Uterus (tissue), 3 donors: ENCODE measurements at regions not wholly inside any gene's neighbourhood (a gene's known extent, or its start where the extent isn't known, plus 50 kb on each side); places are given as distances from the start of the nearest gene placed in this dataset.

Source experiments
- DNase-seq, 2 donors: peaks; one replicate each; pipeline ENCODE4 v3.0.0-alpha.2; 2019 to 2020
- H3K27ac ChIP-seq, 2 donors: fragments of 200-600 bp; sonication (generic); 1 replicate in 1 of 2; 2 replicates in 1 of 2; pipeline ENCODE4 v1.5.1; 2016 to 2018
- H3K27me3 ChIP-seq, 2 donors: fragments of 200-600 bp; sonication (generic); one replicate each; pipeline ENCODE4 v1.5.1; 2018 to 2019; ENCODE audit warnings: control low read depth in 1 of 2
- H3K36me3 ChIP-seq, 2 donors: fragments of 200-600 bp; sonication (generic); one replicate each; pipeline ENCODE4 v1.5.1; 2019; ENCODE audit warnings: control low read depth in 1 of 2
- H3K4me1 ChIP-seq, 2 donors: fragments of 200-600 bp; sonication (generic); one replicate each; pipeline ENCODE4 v1.5.1; 2018 to 2019; ENCODE audit warnings: control low read depth in 1 of 2
- H3K4me3 ChIP-seq, 2 donors: fragments of 200-600 bp; sonication (generic); 1 replicate in 1 of 2; 2 replicates in 1 of 2; pipeline ENCODE4 v1.5.1; 2018 to 2019; ENCODE audit warnings: mild to moderate bottlenecking in 1 of 2
- H3K9me3 ChIP-seq, 2 donors: fragments of 200-600 bp; sonication (generic); one replicate each; pipeline ENCODE4 v1.5.1; 2019; ENCODE audit warnings: control low read depth in 1 of 2
- CTCF ChIP-seq, 4 experiments: fragments of 200-600 bp in 2 of 4; fragments of 450-650 bp in 2 of 4; sonication (generic) in 2 of 4; IDR thresholded peaks; one replicate each; pipeline ENCODE4 v1.5.1; 2016 to 2019; ENCODE audit warnings: antibody characterized with exemption in 4 of 4, mild to moderate bottlenecking in 2 of 4, moderate library complexity in 1 of 4
- POLR2A ChIP-seq, 2 donors: fragments of 450-650 bp; IDR thresholded peaks; one replicate each; pipeline ENCODE4 v1.6.1; 2016; ENCODE audit warnings: antibody characterized with exemption in 2 of 2, mild to moderate bottlenecking in 1 of 2, moderate library complexity in 1 of 2
- intact Hi-C: fragments of 100-400 bp; cut with DNase I; formaldehyde crosslinking; loops from one replicate; pipeline ENCODE4 v1.15.1; 2023; ENCODE audit warnings: low total_unique reads
- donor health status: DM: yes; HTN: yes; CAD: no.

- no peaks in the 10 kb centered on the region for H3K27me3 ChIP-seq
- TF ChIP-seq POLR2A (IDR thresholded peaks at IDR 0.05) (no peak), CTCF (IDR thresholded peaks at IDR 0.05) (no peak)
- intact Hi-C loops: no loop called here
- no peak overlapping the region for H3K27ac ChIP-seq
- no peaks in the 10 kb centered on the region for H3K36me3 ChIP-seq
- H3K4me3 ChIP-seq: no peak overlapping the region
- no peaks in the 10 kb centered on the region for H3K4me1 ChIP-seq
- no peak for DNase-seq
- no peaks in the 10 kb centered on the region for H3K9me3 ChIP-seq
Measured at GRCh38 chr5:54661111-54661510, 143.6 kb downstream of the SNX18 start.

GRCh38 chr5:54659700-54660131 is 142.2 kb downstream of the SNX18 start:
- DNase-seq: no peak
- Histone ChIP-seq H3K36me3 (no peaks in the 10 kb centered on the region), H3K4me1 (no peaks in the 10 kb centered on the region), H3K4me3 (no peak overlapping the region), H3K9me3 (no peaks in the 10 kb centered on the region), H3K27me3 (no peaks in the 10 kb centered on the region), H3K27ac (no peak overlapping the region)
- intact Hi-C loops: no loop called here
- TF ChIP-seq CTCF (IDR thresholded peaks at IDR 0.05) (no peak), POLR2A (IDR thresholded peaks at IDR 0.05) (no peak)

- intact Hi-C loops: no loop called here
Measured at GRCh38 chr5:54658010-54658409, 140.5 kb downstream of the SNX18 start.

GRCh38 chr5:54656261-54656728 is 138.7 kb downstream of the SNX18 start:
- Histone ChIP-seq H3K27me3 (no peaks in the 10 kb centered on the region), H3K4me3 (no peak overlapping the region), H3K9me3 (no peaks in the 10 kb centered on the region), H3K27ac (peak overlapping the region; percentile 33 to 38), H3K36me3 (no peaks in the 10 kb centered on the region), H3K4me1 (no peaks in the 10 kb centered on the region)
- DNase-seq: peak in 1 of 2 donors; percentile 77
- intact Hi-C loops: no loop called here
- TF ChIP-seq POLR2A (IDR thresholded peaks at IDR 0.05) (no peak), CTCF (IDR thresholded peaks at IDR 0.05) (no peak)

More at GRCh38 chr5:54658010-54658409, 140.5 kb downstream of the SNX18 start:
- Histone ChIP-seq H3K4me1 (no peaks in the 10 kb centered on the region), H3K9me3 (no peaks in the 10 kb centered on the region), H3K36me3 (no peaks in the 10 kb centered on the region), H3K27ac (no peak overlapping the region), H3K27me3 (no peaks in the 10 kb centered on the region), H3K4me3 (no peak overlapping the region)
- TF ChIP-seq POLR2A (IDR thresholded peaks at IDR 0.05) (no peak), CTCF (IDR thresholded peaks at IDR 0.05) (no peak)
- no peak for DNase-seq

- Histone ChIP-seq H3K27ac (peak overlapping the region; percentile 33 to 38), H3K9me3 (no peaks in the 10 kb centered on the region), H3K4me3 (no peak overlapping the region), H3K4me1 (no peaks in the 10 kb centered on the region), H3K27me3 (no peaks in the 10 kb centered on the region), H3K36me3 (no peaks in the 10 kb centered on the region)
- intact Hi-C loops: no loop called here
- TF ChIP-seq POLR2A (IDR thresholded peaks at IDR 0.05) (no peak), CTCF (IDR thresholded peaks at IDR 0.05) (no peak)
- DNase-seq: no peak
Measured at GRCh38 chr5:54655761-54656160, 138.2 kb downstream of the SNX18 start.
